HepG2 (cell line): ENCODE measurements at regions not wholly inside any gene's neighbourhood (a gene's known extent, or its start where the extent isn't known, plus 50 kb on each side); places are given as distances from the start of the nearest gene placed in this dataset.

Experiments used
- ATAC-seq: fragments of 200-7000 bp; cut with Tn5 transposase; 3 replicates; pipeline ENCODE4 v1.9.1; 2020; ENCODE audit warnings: mild to moderate bottlenecking, moderate library complexity
- BruUV-seq: library from RNA; stranded (reverse); fragments of 400-500 nt; replicated peaks from 2 replicates; lab custom pipeline; 2021; lab: Mats Ljungman, UMichigan
- CTCF ChIA-PET: fragments of 300-600 bp; formaldehyde crosslinking; extraction: SDS; loops from one replicate; lab custom pipeline; 2021; ENCODE audit warnings: low total read pairs, inconsistent platforms, low intra/inter-chr PET ratio; lab: Yijun Ruan, JAX
- POLR2A ChIA-PET: fragments of 350-600 bp; sonication (Branson Sonifier 250); formaldehyde crosslinking; loops from one replicate; lab custom pipeline; 2020; ENCODE audit warnings: antibody characterized with exemption, inconsistent platforms; lab: Yijun Ruan, JAX
- DNase-seq: peaks from one replicate; pipeline ENCODE4 v3.0.0-alpha.2; 2015; ENCODE audit warnings: low spot score
- FAIRE-seq: peaks from 3 replicates; lab custom pipeline; 2011; peaks lifted over from hg19 to GRCh38; lab: Jason Lieb, UNC
- H2AFZ ChIP-seq: one replicate; pipeline ENCODE4 v1.6.1; 2011; ENCODE audit warnings: low read length, inconsistent platforms
- H3K27ac ChIP-seq: fragments of 300-600 bp; 3 replicates; pipeline ENCODE4 v1.8.0; 2011; ENCODE audit warnings: mixed run types, mild to moderate bottlenecking, mixed read lengths, low read length, inconsistent platforms; ENCODE audit not compliant: insufficient read depth; ENCODE audit errors: extremely low read length
- H3K27me3 ChIP-seq, 2 experiments: fragments of 200-600 bp in 1 of 2; 2 replicates in 1 of 2; 3 replicates in 1 of 2; pipeline versions ENCODE4 v1.6.0 to v1.8.0; 2011; ENCODE audit warnings: low read length in 2 of 2, mild to moderate bottlenecking in 2 of 2, moderate library complexity in 2 of 2, inconsistent platforms in 1 of 2; ENCODE audit not compliant: insufficient read depth in 2 of 2, control insufficient read depth in 1 of 2
- H3K36me3 ChIP-seq, 2 experiments: fragments of 200-600 bp in 1 of 2; replicated peaks in 1 of 2; 2 replicates in 1 of 2; 3 replicates in 1 of 2; pipeline versions ENCODE4 v1.5.1 to v1.8.0; 2011; ENCODE audit warnings: low read length in 2 of 2, inconsistent platforms in 1 of 2; ENCODE audit not compliant: insufficient read depth in 2 of 2, control insufficient read depth in 1 of 2
- H3K4me1 ChIP-seq: 2 replicates; pipeline ENCODE4 v1.5.1; 2012; ENCODE audit warnings: low read length, inconsistent platforms; ENCODE audit not compliant: insufficient read depth
- H3K4me2 ChIP-seq: 2 replicates; pipeline ENCODE4 v1.6.0; 2011; ENCODE audit warnings: low read depth, low read length, inconsistent platforms
- H3K4me3 ChIP-seq, 3 experiments: fragments of 200-600 bp in 1 of 3; sonication (generic), shearing (Covaris generic) in 1 of 3; replicated peaks in 1 of 3; 2 replicates each; pipeline ENCODE4 v1.5.1; 2011 to 2016; ENCODE audit warnings: low read length in 3 of 3, inconsistent platforms in 2 of 3, low read depth in 2 of 3, mild to moderate bottlenecking in 2 of 3, control low read depth in 1 of 3, mixed read lengths in 1 of 3; ENCODE audit not compliant: insufficient read depth in 1 of 3
- H3K79me2 ChIP-seq: one replicate; pipeline ENCODE4 v1.6.1; 2011; ENCODE audit warnings: low read length, inconsistent platforms; ENCODE audit not compliant: insufficient read depth
- H3K9ac ChIP-seq: 2 replicates; pipeline ENCODE4 v1.6.0; 2011; ENCODE audit warnings: mild to moderate bottlenecking, low read depth, low read length, inconsistent platforms; ENCODE audit not compliant: insufficient read depth
- H3K9me3 ChIP-seq: 2 replicates; pipeline ENCODE4 v1.5.1; 2012; ENCODE audit warnings: mild to moderate bottlenecking, low read length
- H4K20me1 ChIP-seq: 2 replicates; pipeline ENCODE4 v1.6.0; 2011; ENCODE audit warnings: inconsistent platforms, mild to moderate bottlenecking, low read length, moderate library complexity; ENCODE audit not compliant: insufficient read depth
- AGO1 ChIP-seq: fragments of 200-400 bp; formaldehyde crosslinking; IDR thresholded peaks from 2 replicates; pipeline ENCODE4 v1.6.1; 2017; ENCODE audit warnings: mild to moderate bottlenecking, low read depth, low read length, moderate library complexity; ENCODE audit not compliant: poor library complexity, severe bottlenecking
- FIP1L1 ChIP-seq: fragments of 200-400 bp; formaldehyde crosslinking; IDR thresholded peaks from 2 replicates; pipeline ENCODE4 v1.6.1; 2018; ENCODE audit warnings: low read depth, mild to moderate bottlenecking, low read length, moderate library complexity, borderline replicate concordance; ENCODE audit not compliant: insufficient read depth
- GATAD2A ChIP-seq: IDR thresholded peaks from 2 replicates; pipeline ENCODE4 v1.6.1; 2016
- NFIC ChIP-seq: IDR thresholded peaks from 2 replicates; pipeline ENCODE4 v1.6.1; 2012; ENCODE audit warnings: mild to moderate bottlenecking, low read length, inconsistent platforms
- SRY ChIP-seq: sonication (generic); formaldehyde crosslinking; IDR thresholded peaks from 2 replicates; pipeline ENCODE4 v1.8.0; 2022; ENCODE audit warnings: mild to moderate bottlenecking, missing genetic modification reagents
- ZFX ChIP-seq: sonication (generic); formaldehyde crosslinking; IDR thresholded peaks from 2 replicates; pipeline ENCODE4 v1.4.0; 2020; ENCODE audit warnings: mild to moderate bottlenecking, low read depth, missing genetic modification reagents, moderate library complexity
- ZFY ChIP-seq: sonication (generic); formaldehyde crosslinking; IDR thresholded peaks from 2 replicates; pipeline ENCODE4 v1.4.0; 2020; ENCODE audit warnings: missing genetic modification reagents
- ZNF234 ChIP-seq: sonication (generic); formaldehyde crosslinking; conservative IDR thresholded peaks from 2 replicates; pipeline ENCODE4 v1.5.1; 2020; ENCODE audit warnings: mild to moderate bottlenecking, missing genetic modification reagents
- ZNF318 ChIP-seq: sonication (generic); formaldehyde crosslinking; IDR thresholded peaks from 2 replicates; pipeline ENCODE4 v1.4.0; 2020; ENCODE audit warnings: mild to moderate bottlenecking, missing genetic modification reagents
- ZNF569 ChIP-seq: sonication (generic); formaldehyde crosslinking; IDR thresholded peaks from 2 replicates; pipeline ENCODE4 v1.5.0; 2020; ENCODE audit warnings: mild to moderate bottlenecking, missing genetic modification reagents, moderate library complexity, borderline replicate concordance
- ZNF709 ChIP-seq: sonication (generic); formaldehyde crosslinking; IDR thresholded peaks from 2 replicates; pipeline ENCODE4 v1.5.0; 2020; ENCODE audit warnings: mild to moderate bottlenecking, missing genetic modification reagents
- WGBS: methylation state at CpG from one replicate; pipeline ENCODE4 v1.1.6; 2017; ENCODE audit warnings: low lambda C conversion rate; 5-methylcytosine and 5-hydroxymethylcytosine counted together
- in situ Hi-C: cut with HindIII; loops from 2 replicates; pipeline ENCODE4 v1.10.0; 2017; ENCODE audit warnings: low pct_unique_long_range_greater_than_20kb; ENCODE audit not compliant: extremely low pct_ligation_motif_present
- intact Hi-C: fragments of 100-400 bp; cut with micrococcal nuclease; formaldehyde crosslinking; loops from one replicate; pipeline ENCODE4 v1.10.0; 2022; ENCODE audit not compliant: unreplicated experiment

- CTCF ChIA-PET: no interaction called here
- no peak for FAIRE-seq
Observed at GRCh38 chr3:88343264-88343663, 193.5 kb downstream of the C3orf38 start.

GRCh38 chr3:88346643-88347042 is 196.9 kb downstream of the C3orf38 start:
- no peak overlapping the region for H3K9ac ChIP-seq
- no peak overlapping the region for H3K4me2 ChIP-seq
- no peak for FAIRE-seq
- BruUV-seq: no TSS peak
- no peak for DNase-seq
- in situ Hi-C loops (no loop called here), intact Hi-C loops (no loop called here)
- WGBS: 25% methylated on average over 2 of the region's 2 CpGs
- H3K27me3 ChIP-seq: no peaks in the 10 kb centered on the region
- H4K20me1 ChIP-seq: no peaks in the 10 kb centered on the region
- no peak overlapping the region for H2AFZ ChIP-seq
- H3K36me3 ChIP-seq: no peaks in the 10 kb centered on the region
- POLR2A ChIA-PET: no interaction called here
- no peak for ATAC-seq
- CTCF ChIA-PET: no interaction called here
- no peak overlapping the region for H3K4me3 ChIP-seq
- no peak overlapping the region for H3K27ac ChIP-seq
- no peaks in the 10 kb centered on the region for H3K9me3 ChIP-seq
- H3K4me1 ChIP-seq: no peaks in the 10 kb centered on the region
- H3K79me2 ChIP-seq: no peaks in the 10 kb centered on the region
- TF ChIP-seq ZNF318 (no peak), ZFY (CRISPR knock-in tag) (no peak), ZNF709 (CRISPR knock-in tag) (no peak), NFIC (no peak)

More at GRCh38 chr3:88343264-88343663, 193.5 kb downstream of the C3orf38 start:
- POLR2A ChIA-PET: no interaction called here
- H3K4me3 ChIP-seq: no peak overlapping the region
- WGBS: 17% methylated on average over 2 of the region's 2 CpGs
- no peaks in the 10 kb centered on the region for H3K27me3 ChIP-seq
- H3K36me3 ChIP-seq: no peaks in the 10 kb centered on the region
- in situ Hi-C loops (no loop called here), intact Hi-C loops (no loop called here)
- no peak overlapping the region for H2AFZ ChIP-seq
- DNase-seq (no peak), ATAC-seq (no peak)
- no peak overlapping the region for H3K9ac ChIP-seq
- H3K9me3 ChIP-seq: no peaks in the 10 kb centered on the region
- no peaks in the 10 kb centered on the region for H3K79me2 ChIP-seq
- H3K4me2 ChIP-seq: no peak overlapping the region
- TF ChIP-seq ZFX (CRISPR knock-in tag) (no peak), SRY (CRISPR knock-in tag) (no peak), AGO1 (no peak), FIP1L1 (no peak), GATAD2A (CRISPR knock-in tag) (no peak), ZNF569 (no peak), ZNF234 (no peak)
- no peaks in the 10 kb centered on the region for H3K4me1 ChIP-seq
- no peaks in the 10 kb centered on the region for H4K20me1 ChIP-seq
- no TSS peak for BruUV-seq
- no peak overlapping the region for H3K27ac ChIP-seq
